ENCODE measurements at regions not wholly inside any gene's neighbourhood (a gene's known extent, or its start where the extent isn't known, plus 50 kb on each side); places are given as distances from the start of the nearest gene placed in this dataset.
"Not testable (repeated sequence)": the region's sequence is repeated elsewhere in the genome, so short reads cannot be mapped to it uniquely, and the experiment has no call there.

GRCh38 chr5:67858471-67859031, 357.0 kb upstream of the PIK3R1 start:
- H3K27ac ChIP-seq (ENCODE audit: poor library complexity, severe bottlenecking) = no peak overlapping the region
- no peak for TF ChIP-seq CTCF (IDR thresholded peaks at IDR 0.05; ENCODE audit: poor library complexity, severe bottlenecking)
- H3K4me3 ChIP-seq (ENCODE audit: severe bottlenecking) = no peak overlapping the region
- H3K9me3 ChIP-seq (ENCODE audit: severe bottlenecking) = no peaks in the 10 kb centered on the region
- no peaks in the 10 kb centered on the region for H3K36me3 ChIP-seq (ENCODE audit: low read depth)
- ATAC-seq (ENCODE audit: low read depth) (no peak), DNase-seq (ENCODE audit: low spot score) (no peak)
- H3K27me3 ChIP-seq (ENCODE audit: insufficient read depth, poor library complexity, severe bottlenecking) = no peaks in the 10 kb centered on the region
- no peaks in the 10 kb centered on the region for H3K4me1 ChIP-seq (ENCODE audit: insufficient read depth, poor library complexity, severe bottlenecking)

GRCh38 chr5:67857502-67857901, 358.1 kb upstream of the PIK3R1 start:
- Histone ChIP-seq H3K4me1 (ENCODE audit: insufficient read depth, poor library complexity, severe bottlenecking) (no peaks in the 10 kb centered on the region), H3K36me3 (ENCODE audit: low read depth) (no peaks in the 10 kb centered on the region), H3K27ac (ENCODE audit: poor library complexity, severe bottlenecking) (no peak overlapping the region), H3K4me3 (ENCODE audit: severe bottlenecking) (no peak overlapping the region), H3K27me3 (ENCODE audit: insufficient read depth, poor library complexity, severe bottlenecking) (no peaks in the 10 kb centered on the region), H3K9me3 (ENCODE audit: severe bottlenecking) (no peaks in the 10 kb centered on the region)
- TF ChIP-seq CTCF (IDR thresholded peaks at IDR 0.05; ENCODE audit: poor library complexity, severe bottlenecking) = no peak
- DNase-seq (ENCODE audit: low spot score) = no peak
- no peak for ATAC-seq (ENCODE audit: low read depth)

DNA sequence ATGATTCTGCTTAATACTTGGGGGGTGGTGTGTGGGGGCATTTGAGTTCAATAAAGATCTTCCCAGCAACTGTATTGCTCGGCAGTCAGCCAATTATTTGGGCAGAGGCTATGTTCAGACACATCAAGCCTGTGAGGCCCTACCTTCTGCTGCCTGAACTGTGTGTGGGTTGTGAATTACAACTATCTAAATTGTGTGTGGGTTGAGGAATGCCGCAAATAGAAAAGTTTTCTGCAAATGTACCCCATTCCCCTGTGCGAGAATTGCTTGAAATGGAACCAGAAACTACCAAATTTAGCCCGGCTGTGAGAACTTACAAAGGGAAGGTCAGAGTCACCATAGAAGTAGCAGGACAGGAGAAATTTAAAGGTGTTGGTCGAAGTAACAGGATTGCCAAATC, 360.0 kb upstream of the PIK3R1 start:
- Histone ChIP-seq H3K9me3 (ENCODE audit: severe bottlenecking) (no peaks in the 10 kb centered on the region), H3K27ac (ENCODE audit: poor library complexity, severe bottlenecking) (no peak overlapping the region), H3K27me3 (ENCODE audit: insufficient read depth, poor library complexity, severe bottlenecking) (no peaks in the 10 kb centered on the region), H3K4me3 (ENCODE audit: severe bottlenecking) (no peak overlapping the region), H3K36me3 (ENCODE audit: low read depth) (no peaks in the 10 kb centered on the region), H3K4me1 (ENCODE audit: insufficient read depth, poor library complexity, severe bottlenecking) (no peaks in the 10 kb centered on the region)
- DNase-seq (ENCODE audit: low spot score) (no peak), ATAC-seq (ENCODE audit: low read depth) (no peak)
- no peak for TF ChIP-seq CTCF (IDR thresholded peaks at IDR 0.05; ENCODE audit: poor library complexity, severe bottlenecking)

DNA sequence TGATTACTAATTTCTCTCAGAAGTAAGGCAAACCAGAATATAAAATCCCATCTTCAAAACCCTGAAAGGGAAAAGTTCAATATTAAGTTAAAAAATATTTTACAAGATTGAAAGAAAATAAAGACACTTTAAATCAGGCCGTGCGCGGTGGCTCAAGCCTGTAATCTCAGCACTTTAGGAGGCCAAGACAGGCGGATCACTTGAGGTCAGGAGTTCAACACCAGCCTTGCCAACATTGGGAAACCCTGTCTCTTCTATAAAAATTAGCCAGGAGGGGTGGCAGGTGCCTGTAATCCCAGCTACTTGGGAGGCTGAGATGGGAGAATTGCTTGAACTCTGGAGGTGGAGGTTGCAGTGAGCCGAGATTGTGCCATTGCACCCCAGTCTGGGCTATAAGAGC, 364.6 kb upstream of the PIK3R1 start:
- H3K36me3 ChIP-seq (ENCODE audit: low read depth); H3K9me3 ChIP-seq (ENCODE audit: severe bottlenecking); H3K4me3 ChIP-seq (ENCODE audit: severe bottlenecking); DNase-seq (ENCODE audit: low spot score); H3K27me3 ChIP-seq (ENCODE audit: insufficient read depth, poor library complexity, severe bottlenecking); ATAC-seq (ENCODE audit: low read depth); H3K27ac ChIP-seq (ENCODE audit: poor library complexity, severe bottlenecking); H3K4me1 ChIP-seq (ENCODE audit: insufficient read depth, poor library complexity, severe bottlenecking): not testable (repeated sequence)

- ATAC-seq (ENCODE audit: low read depth) (no peak), DNase-seq (ENCODE audit: low spot score) (no peak)
- no peaks in the 10 kb centered on the region for H3K27me3 ChIP-seq (ENCODE audit: insufficient read depth, poor library complexity, severe bottlenecking)
- H3K4me3 ChIP-seq (ENCODE audit: severe bottlenecking) = no peak overlapping the region
- H3K9me3 ChIP-seq (ENCODE audit: severe bottlenecking) = no peaks in the 10 kb centered on the region
- no peaks in the 10 kb centered on the region for H3K4me1 ChIP-seq (ENCODE audit: insufficient read depth, poor library complexity, severe bottlenecking)
- H3K27ac ChIP-seq (ENCODE audit: poor library complexity, severe bottlenecking) = no peak overlapping the region
- H3K36me3 ChIP-seq (ENCODE audit: low read depth) = no peaks in the 10 kb centered on the region
- TF ChIP-seq CTCF (IDR thresholded peaks at IDR 0.05; ENCODE audit: poor library complexity, severe bottlenecking) = no peak
Measured at GRCh38 chr5:67844924-67845323, 370.6 kb upstream of the PIK3R1 start.

All from RWPE2 (cell line).